Neural cell (in vitro differentiated cells): ENCODE measurements at regions not wholly inside any gene's neighbourhood (a gene's known extent, or its start where the extent isn't known, plus 50 kb on each side); places are given as distances from the start of the nearest gene placed in this dataset.

Source experiments
- CTCF ChIP-seq: fragments of 450-650 bp; IDR thresholded peaks from 2 replicates; pipeline ENCODE4 v1.5.1; 2014; ENCODE audit warnings: antibody characterized with exemption, mild to moderate bottlenecking, moderate library complexity; ENCODE audit not compliant: poor library complexity, severe bottlenecking
- EP300 ChIP-seq: fragments of 450-650 bp; conservative IDR thresholded peaks from 2 replicates; pipeline ENCODE4 v1.6.1; 2014; ENCODE audit warnings: antibody characterized with exemption, mild to moderate bottlenecking, moderate library complexity; ENCODE audit not compliant: poor library complexity, severe bottlenecking
- EZH2 ChIP-seq: fragments of 200-600, 300-800 bp; shearing (Covaris generic), sonication (generic); IDR thresholded peaks from 2 replicates; pipeline ENCODE4 v1.6.1; 2014; ENCODE audit warnings: antibody characterized with exemption, low read length, borderline replicate concordance, mild to moderate bottlenecking; ENCODE audit not compliant: insufficient read depth, poor library complexity, severe bottlenecking
- MXI1 ChIP-seq: fragments of 450-650 bp; conservative IDR thresholded peaks from 2 replicates; pipeline ENCODE4 v1.6.1; 2014; ENCODE audit warnings: antibody characterized with exemption, mild to moderate bottlenecking; ENCODE audit not compliant: poor library complexity, severe bottlenecking
- POLR2AphosphoS5 ChIP-seq: IDR thresholded peaks from 2 replicates; pipeline ENCODE4 v1.6.1; 2012
- RAD21 ChIP-seq: fragments of 450-650 bp; conservative IDR thresholded peaks from 2 replicates; pipeline ENCODE4 v1.6.1; 2014; ENCODE audit warnings: antibody characterized with exemption, mild to moderate bottlenecking, moderate library complexity
- REST ChIP-seq: IDR thresholded peaks from 2 replicates; pipeline ENCODE4 v1.6.1; 2012; ENCODE audit warnings: borderline replicate concordance
- SMC3 ChIP-seq: fragments of 450-650 bp; conservative IDR thresholded peaks from 2 replicates; pipeline ENCODE4 v1.6.1; 2014; ENCODE audit warnings: antibody characterized with exemption, mild to moderate bottlenecking, moderate library complexity; ENCODE audit not compliant: poor library complexity

GRCh38 chr1:70820995-70821394, 226.6 kb downstream of the PTGER3 start:
- no peak for TF ChIP-seq CTCF
- no peak for TF ChIP-seq EZH2
- no peak for TF ChIP-seq EP300
- TF ChIP-seq MXI1, result no peak
- TF ChIP-seq RAD21, result no peak
- no peak for TF ChIP-seq SMC3
- no peak for TF ChIP-seq POLR2AphosphoS5
- no peak for TF ChIP-seq REST
